HCT116 (cell line): ENCODE measurements at regions not wholly inside any gene's neighbourhood (a gene's known extent, or its start where the extent isn't known, plus 50 kb on each side); places are given as distances from the start of the nearest gene placed in this dataset.

Experiments used
- CBX3 ChIP-seq: IDR thresholded peaks from 2 replicates; pipeline ENCODE4 v1.6.1; 2012; ENCODE audit warnings: low read depth
- EZH2 ChIP-seq: fragments of 200-600 bp; sonication (generic); IDR thresholded peaks from 2 replicates; pipeline ENCODE4 v1.6.1; 2017; ENCODE audit warnings: antibody characterized with exemption, mixed run types
- EZH2phosphoT487 ChIP-seq: fragments of 200-600 bp; IDR thresholded peaks from 2 replicates; pipeline ENCODE4 v1.6.1; 2018; ENCODE audit warnings: antibody characterized with exemption, borderline replicate concordance
- POLR2A ChIP-seq: IDR thresholded peaks from 2 replicates; pipeline ENCODE4 v1.7.0; 2011; ENCODE audit warnings: borderline replicate concordance; ENCODE audit not compliant: insufficient read depth, insufficient read length; ENCODE audit errors: extremely low read depth
- TF ChIP-seq, protein P1 (sequence below): IDR thresholded peaks from 2 replicates; pipeline ENCODE4 v1.6.1; 2012
- TF ChIP-seq, protein P2 (sequence below), 3 experiments: fragments of 200-600 bp in 1 of 3; sonication (generic) in 1 of 3; IDR thresholded peaks in 2 of 3; conservative IDR thresholded peaks in 1 of 3; 2 replicates each; pipeline ENCODE4 v1.5.1; 2012 to 2017; ENCODE audit warnings: low read depth in 2 of 3, low read length in 2 of 3, antibody characterized with exemption in 1 of 3, borderline replicate concordance in 1 of 3, control low read depth in 1 of 3, mild to moderate bottlenecking in 1 of 3, mixed read lengths in 1 of 3, mixed run types in 1 of 3, moderate library complexity in 1 of 3; ENCODE audit not compliant: insufficient read depth in 1 of 3

GRCh38 chr6:140445474-140446004, 1071.1 kb upstream of the CITED2 start:
- TF ChIP-seq, protein P1, sequence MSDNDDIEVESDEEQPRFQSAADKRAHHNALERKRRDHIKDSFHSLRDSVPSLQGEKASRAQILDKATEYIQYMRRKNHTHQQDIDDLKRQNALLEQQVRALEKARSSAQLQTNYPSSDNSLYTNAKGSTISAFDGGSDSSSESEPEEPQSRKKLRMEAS, result no peak
- TF ChIP-seq, protein P2, sequence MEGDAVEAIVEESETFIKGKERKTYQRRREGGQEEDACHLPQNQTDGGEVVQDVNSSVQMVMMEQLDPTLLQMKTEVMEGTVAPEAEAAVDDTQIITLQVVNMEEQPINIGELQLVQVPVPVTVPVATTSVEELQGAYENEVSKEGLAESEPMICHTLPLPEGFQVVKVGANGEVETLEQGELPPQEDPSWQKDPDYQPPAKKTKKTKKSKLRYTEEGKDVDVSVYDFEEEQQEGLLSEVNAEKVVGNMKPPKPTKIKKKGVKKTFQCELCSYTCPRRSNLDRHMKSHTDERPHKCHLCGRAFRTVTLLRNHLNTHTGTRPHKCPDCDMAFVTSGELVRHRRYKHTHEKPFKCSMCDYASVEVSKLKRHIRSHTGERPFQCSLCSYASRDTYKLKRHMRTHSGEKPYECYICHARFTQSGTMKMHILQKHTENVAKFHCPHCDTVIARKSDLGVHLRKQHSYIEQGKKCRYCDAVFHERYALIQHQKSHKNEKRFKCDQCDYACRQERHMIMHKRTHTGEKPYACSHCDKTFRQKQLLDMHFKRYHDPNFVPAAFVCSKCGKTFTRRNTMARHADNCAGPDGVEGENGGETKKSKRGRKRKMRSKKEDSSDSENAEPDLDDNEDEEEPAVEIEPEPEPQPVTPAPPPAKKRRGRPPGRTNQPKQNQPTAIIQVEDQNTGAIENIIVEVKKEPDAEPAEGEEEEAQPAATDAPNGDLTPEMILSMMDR (IDR thresholded peaks at IDR 0.05 in 2 of 3, conservative IDR thresholded peaks at IDR 0.05 in 1 of 3; ENCODE audit: borderline replicate concordance in 1 of 3, insufficient read depth in 1 of 3, low read depth in 2 of 3, low read length in 2 of 3), result no peak
- TF ChIP-seq POLR2A (no peak), EZH2phosphoT487 (no peak), EZH2 (no peak), CBX3 (no peak)
